Small intestine (tissue), 7 donors: ENCODE measurements at regions not wholly inside any gene's neighbourhood (a gene's known extent, or its start where the extent isn't known, plus 50 kb on each side); places are given as distances from the start of the nearest gene placed in this dataset.

Experiments
- DNase-seq, 2 donors: peaks; one replicate each; pipeline versions ENCODE4 v3.0.0 to v3.0.0-alpha.2; 2013
- FAIRE-seq: peaks from 2 replicates; lab custom pipeline; 2012; peaks lifted over from hg19 to GRCh38; lab: Jason Lieb, UNC
- H3K27ac ChIP-seq, 3 donors: one replicate each; pipeline ENCODE4 v1.5.1; 2013; ENCODE audit warnings: low read length in 2 of 3, mild to moderate bottlenecking in 2 of 3, control low read depth in 1 of 3, inconsistent platforms in 1 of 3, low read depth in 1 of 3, moderate library complexity in 1 of 3
- H3K27me3 ChIP-seq, 3 donors: one replicate each; pipeline ENCODE4 v1.6.1; 2013; ENCODE audit warnings: low read length in 3 of 3, inconsistent platforms in 1 of 3; ENCODE audit not compliant: control insufficient read depth in 3 of 3, insufficient read depth in 3 of 3
- H3K36me3 ChIP-seq, 3 donors: one replicate each; pipeline ENCODE4 v1.6.1; 2013; ENCODE audit warnings: low read length in 3 of 3, inconsistent platforms in 1 of 3, low read depth in 1 of 3, mild to moderate bottlenecking in 1 of 3, moderate library complexity in 1 of 3; ENCODE audit not compliant: control insufficient read depth in 3 of 3, insufficient read depth in 2 of 3
- H3K4me1 ChIP-seq, 3 donors: one replicate each; pipeline ENCODE4 v1.6.1; 2013; ENCODE audit warnings: low read length in 2 of 3, inconsistent platforms in 1 of 3, low read depth in 1 of 3, mild to moderate bottlenecking in 1 of 3, moderate library complexity in 1 of 3; ENCODE audit not compliant: control insufficient read depth in 3 of 3, insufficient read depth in 2 of 3
- H3K4me3 ChIP-seq, 3 donors: one replicate each; pipeline ENCODE4 v1.5.1; 2013; ENCODE audit warnings: low read length in 3 of 3, control low read depth in 1 of 3, inconsistent platforms in 1 of 3, low read depth in 1 of 3, mild to moderate bottlenecking in 1 of 3, moderate library complexity in 1 of 3
- H3K9me3 ChIP-seq, 2 donors: one replicate each; pipeline ENCODE4 v1.6.1; 2013; ENCODE audit warnings: low read depth in 1 of 2, low read length in 1 of 2; ENCODE audit not compliant: control insufficient read depth in 2 of 2, insufficient read depth in 1 of 2
- WGBS, 3 donors: extraction: QIAGEN DNeasy Blood & Tissue Kit; methylation state at CpG; one replicate each; pipeline ENCODE4 v1.1.7; 2013; 5-methylcytosine and 5-hydroxymethylcytosine counted together
- donor health status: healthy with polysubstance abuse.
- donor health status: control.
- donor health status: control.
- donor health status: Bipolar disorder and iron deficiency.
- donor health status: healthy.

DNA sequence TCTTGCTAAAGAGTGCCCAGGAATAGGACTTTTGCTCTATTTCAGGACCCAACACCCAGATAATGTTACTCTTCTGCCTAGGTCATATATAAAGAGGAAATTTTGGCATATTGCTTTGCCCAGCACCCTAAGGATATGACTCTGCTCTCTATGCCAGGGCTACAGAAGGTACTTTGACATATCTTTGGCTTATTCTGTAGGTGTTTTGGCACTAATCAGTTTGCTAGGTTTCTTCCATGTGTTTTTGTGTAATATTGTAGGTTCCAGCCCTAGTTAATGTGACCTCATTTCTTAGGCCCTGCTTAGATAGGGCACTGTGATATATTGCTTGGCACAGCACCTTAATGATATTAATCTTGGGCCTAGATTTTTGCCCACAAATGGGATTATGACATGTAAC lies 842.9 kb upstream of the TSPY4 start:
- H3K27me3 ChIP-seq = no peaks in the 10 kb centered on the region
- H3K27ac ChIP-seq = no peak overlapping the region
- FAIRE-seq = no peak

DNA sequence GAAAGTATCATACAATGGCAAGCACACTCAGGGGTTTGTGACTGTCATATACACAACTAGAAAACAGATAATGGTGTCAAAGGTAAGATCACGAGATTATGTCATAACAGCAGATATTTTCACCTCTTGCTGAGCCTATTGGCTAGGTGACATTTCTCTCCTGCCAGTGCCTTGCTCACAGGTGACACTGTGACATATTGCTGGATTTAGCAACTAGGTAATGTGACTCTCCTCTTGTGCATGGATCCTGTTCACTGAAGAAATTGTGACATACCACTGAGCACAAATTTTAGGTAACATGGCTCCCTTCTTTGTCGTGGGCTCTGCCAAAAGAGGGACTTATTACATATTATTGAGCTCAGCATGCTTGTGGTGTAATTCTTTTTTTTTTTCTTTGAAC lies 842.0 kb upstream of the TSPY4 start:
- no peak overlapping the region for H3K27ac ChIP-seq
- H3K36me3 ChIP-seq = no peaks in the 10 kb centered on the region
- no peak overlapping the region for H3K4me3 ChIP-seq
- FAIRE-seq = no peak
- no peaks in the 10 kb centered on the region for H3K4me1 ChIP-seq
- H3K9me3 ChIP-seq = no peaks in the 10 kb centered on the region
- 55 to 79% methylated on average over 2 of the region's 2 CpGs; no CpG with 5 or more reads in 1 of the 3 donors for WGBS, 3 donors
- H3K27me3 ChIP-seq = no peaks in the 10 kb centered on the region
- no peak for DNase-seq

More for the DNA sequence above, 842.9 kb upstream of the TSPY4 start:
- Histone ChIP-seq H3K9me3 (no peaks in the 10 kb centered on the region), H3K4me3 (no peak overlapping the region), H3K36me3 (no peaks in the 10 kb centered on the region), H3K4me1 (no peaks in the 10 kb centered on the region)
- DNase-seq = no peak

DNA sequence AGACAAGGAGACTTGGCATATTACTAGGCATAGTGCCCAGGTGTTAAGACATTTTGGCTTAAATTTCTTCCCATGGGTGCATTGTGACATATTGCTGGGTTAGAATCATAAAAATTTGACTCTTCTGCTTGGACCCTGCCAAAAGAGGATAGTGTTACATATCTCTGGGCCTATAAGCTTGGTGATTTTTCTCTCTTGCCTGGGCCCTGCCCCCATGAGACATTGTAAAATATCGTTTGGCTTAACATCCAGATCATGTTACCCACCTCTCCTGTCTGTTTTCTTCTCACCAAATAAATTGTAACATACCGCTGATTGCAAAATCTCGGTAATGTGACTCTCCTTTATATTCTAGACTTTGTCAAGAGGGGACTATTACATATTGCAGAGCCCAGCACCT lies 836.4 kb upstream of the TSPY4 start:
- H3K36me3 ChIP-seq = no peaks in the 10 kb centered on the region
- no peak for DNase-seq
- WGBS, 3 donors = 66% methylated on average over 3 of the region's 3 CpGs; no CpG with 5 or more reads in 1 of the 3 donors
- no peak overlapping the region for H3K4me3 ChIP-seq
- no peaks in the 10 kb centered on the region for H3K27me3 ChIP-seq
- H3K9me3 ChIP-seq = no peaks in the 10 kb centered on the region
- FAIRE-seq = no peak
- no peaks in the 10 kb centered on the region for H3K4me1 ChIP-seq
- H3K27ac ChIP-seq = no peak overlapping the region

DNA sequence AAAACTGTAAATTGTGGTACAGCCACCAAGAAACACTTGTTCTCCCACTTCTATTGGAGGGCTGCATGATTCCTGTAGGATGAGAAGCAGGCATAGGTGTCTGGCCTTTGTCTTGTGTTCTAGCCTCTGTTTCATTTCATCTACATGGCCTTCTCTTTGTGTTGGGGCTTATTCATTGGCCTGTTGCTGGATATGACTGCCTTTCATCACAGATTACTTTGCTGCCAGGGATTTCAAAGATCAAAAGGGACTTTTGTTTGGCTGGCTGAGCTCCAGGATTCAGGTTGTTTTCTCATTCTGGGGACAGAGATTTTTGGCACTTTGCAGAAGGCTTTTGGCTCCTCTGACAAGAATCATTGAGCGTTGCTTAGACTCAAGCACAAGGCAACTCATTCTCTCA lies 803.8 kb upstream of the TSPY4 start:
- Histone ChIP-seq H3K4me3 (no peak overlapping the region), H3K27ac (no peak overlapping the region), H3K9me3 (peaks cover 0 to 10% of the 10 kb centered on the region in 2 donors), H3K27me3 (no peaks in the 10 kb centered on the region), H3K36me3 (no peaks in the 10 kb centered on the region), H3K4me1 (no peaks in the 10 kb centered on the region)
- DNase-seq (no peak), FAIRE-seq (no peak)
- 0 to 50% methylated on average over 1 of the region's 1 CpG; no CpG with 5 or more reads in 1 of the 3 donors for WGBS, 3 donors

DNA sequence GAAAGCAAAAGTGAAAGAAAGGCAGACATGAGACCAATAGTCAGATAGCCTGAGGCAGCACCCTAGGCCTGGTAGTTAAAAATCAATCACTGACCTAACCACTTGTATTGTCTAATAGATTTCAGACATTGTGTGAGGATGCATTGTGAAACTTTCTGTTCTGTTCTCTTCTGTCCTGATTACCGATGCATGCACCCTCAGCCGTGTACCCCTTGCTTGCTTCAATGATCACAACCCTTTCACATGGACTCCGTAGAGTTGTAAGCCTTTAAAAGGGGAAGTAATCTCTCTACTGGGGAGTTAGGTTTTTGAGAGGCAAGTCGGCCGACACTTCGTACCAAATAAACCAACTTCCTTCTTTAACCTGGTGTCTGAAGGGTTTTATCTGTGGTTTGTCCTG lies 801.6 kb upstream of the TSPY4 start:
- Histone ChIP-seq H3K27ac (no peak overlapping the region), H3K4me1 (no peaks in the 10 kb centered on the region), H3K4me3 (no peak overlapping the region), H3K36me3 (no peaks in the 10 kb centered on the region), H3K9me3 (peaks cover 0 to 10% of the 10 kb centered on the region in 2 donors), H3K27me3 (no peaks in the 10 kb centered on the region)
- FAIRE-seq (no peak), DNase-seq (no peak)
- WGBS, 3 donors = 81 to 90% methylated on average over 6 of the region's 6 CpGs; no CpG with 5 or more reads in 1 of the 3 donors

DNA sequence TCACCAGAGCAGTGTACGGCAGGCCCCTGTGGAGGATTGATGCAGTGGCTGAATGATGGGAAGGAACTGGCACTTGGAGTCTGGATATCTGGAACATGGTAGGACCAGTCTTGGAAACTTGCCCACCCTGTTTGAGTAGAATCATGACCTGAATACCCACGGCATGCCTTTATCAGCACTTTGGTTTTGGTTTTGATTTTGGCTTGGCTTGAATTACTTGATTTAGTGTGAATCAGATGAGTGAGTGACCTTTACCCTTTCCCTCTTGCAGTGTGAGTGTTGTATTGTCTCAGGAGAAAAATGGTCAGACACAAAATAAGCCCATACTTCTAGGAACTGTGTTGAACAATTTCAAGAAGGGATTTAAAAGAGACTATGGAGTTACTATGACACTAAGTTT lies 801.0 kb upstream of the TSPY4 start:
- Histone ChIP-seq H3K9me3 (peaks cover 0 to 8% of the 10 kb centered on the region in 2 donors), H3K27me3 (no peaks in the 10 kb centered on the region), H3K36me3 (no peaks in the 10 kb centered on the region), H3K27ac (no peak overlapping the region), H3K4me3 (no peak overlapping the region), H3K4me1 (no peaks in the 10 kb centered on the region)
- no peak for FAIRE-seq
- 19 to 52% methylated on average over 2 of the region's 2 CpGs; no CpG with 5 or more reads in 1 of the 3 donors for WGBS, 3 donors
- DNase-seq = peak in 1 of 2 donors; percentile 54

DNA sequence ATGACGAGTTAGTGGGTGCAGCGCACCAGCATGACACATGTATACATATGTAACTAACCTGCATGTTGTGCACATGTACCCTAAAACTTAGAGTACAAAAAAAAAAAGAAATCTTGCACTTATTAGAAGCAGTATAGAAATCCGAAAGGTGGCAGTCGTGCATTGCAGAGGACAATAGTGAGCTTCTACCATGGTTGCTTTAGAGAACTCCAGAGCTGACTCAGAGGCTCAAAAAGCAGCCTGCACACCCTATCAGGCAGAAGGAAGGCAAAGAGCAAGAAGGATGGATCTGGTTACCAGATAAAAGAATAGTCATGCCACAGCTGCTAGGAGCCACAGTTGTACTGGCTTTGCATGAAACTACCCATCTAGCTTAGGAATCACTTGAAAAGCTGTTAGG lies 796.0 kb upstream of the TSPY4 start:
- FAIRE-seq = no peak
- 48 to 71% methylated on average over 4 of the region's 4 CpGs; no CpG with 5 or more reads in 1 of the 3 donors for WGBS, 3 donors
- Histone ChIP-seq H3K27ac (no peak overlapping the region), H3K36me3 (no peaks in the 10 kb centered on the region), H3K4me3 (no peak overlapping the region), H3K9me3 (no peaks in the 10 kb centered on the region), H3K4me1 (no peaks in the 10 kb centered on the region), H3K27me3 (no peaks in the 10 kb centered on the region)
- DNase-seq = peak in 1 of 2 donors; percentile 60

DNA sequence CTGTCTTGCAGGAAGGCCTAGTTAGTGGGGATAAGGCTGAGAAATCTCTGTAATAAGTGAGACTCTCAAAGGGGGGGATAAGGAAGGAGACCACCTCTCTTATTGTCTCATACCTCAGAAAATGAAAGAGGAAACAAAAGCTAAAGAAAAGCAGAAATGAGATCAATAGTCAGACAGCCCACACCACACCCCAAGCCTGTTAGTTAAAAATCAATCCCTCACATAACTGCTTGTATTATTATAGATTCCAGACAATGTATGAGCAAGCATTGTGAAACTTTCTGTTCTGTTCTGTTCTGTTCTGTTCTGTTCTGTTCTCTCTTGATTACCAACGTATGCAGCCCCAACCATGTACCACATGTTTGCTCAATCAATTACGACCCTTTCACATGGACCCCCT lies 792.5 kb upstream of the TSPY4 start:
- WGBS, 3 donors = 44 to 65% methylated on average over 2 of the region's 2 CpGs; no CpG with 5 or more reads in 1 of the 3 donors
- Histone ChIP-seq H3K4me3 (no peak overlapping the region), H3K36me3 (no peaks in the 10 kb centered on the region), H3K9me3 (no peaks in the 10 kb centered on the region), H3K27ac (no peak overlapping the region), H3K4me1 (no peaks in the 10 kb centered on the region), H3K27me3 (no peaks in the 10 kb centered on the region)
- FAIRE-seq (no peak), DNase-seq (no peak)

DNA sequence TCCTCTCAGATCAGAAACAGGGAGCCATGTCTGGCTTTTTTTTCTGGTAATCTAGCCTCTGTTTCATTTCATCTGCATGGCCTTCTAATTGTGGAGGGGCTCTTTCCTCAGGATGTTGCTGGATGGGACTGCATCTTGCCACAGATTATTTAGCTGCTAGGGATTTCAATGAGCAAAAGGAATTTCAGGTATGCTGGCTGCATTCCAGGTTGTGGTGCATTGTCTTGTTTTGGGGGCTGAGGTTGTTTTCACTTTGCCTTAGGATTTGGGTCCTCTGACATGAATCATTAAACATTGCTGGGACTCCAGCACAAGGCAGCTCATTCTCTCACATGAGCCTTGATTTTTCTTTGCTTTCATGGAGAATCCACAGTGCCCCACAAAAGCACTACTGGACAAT lies 789.3 kb upstream of the TSPY4 start:
- no peak overlapping the region for H3K27ac ChIP-seq
- DNase-seq (no peak), FAIRE-seq (no peak)
- no peaks in the 10 kb centered on the region for H3K9me3 ChIP-seq
- H3K36me3 ChIP-seq = no peaks in the 10 kb centered on the region
- H3K27me3 ChIP-seq = no peaks in the 10 kb centered on the region
- no peaks in the 10 kb centered on the region for H3K4me1 ChIP-seq
- H3K4me3 ChIP-seq = no peak overlapping the region
